Stimulated activated CD8-positive, alpha-beta memory T cell treated with anti-CD3 and anti-CD28 coated beads, Interleukin-7, amount 100 ng/mL, for 48 hours (primary cell): ENCODE measurements at regions not wholly inside any gene's neighbourhood (a gene's known extent, or its start where the extent isn't known, plus 50 kb on each side); places are given as distances from the start of the nearest gene placed in this dataset.

ENCODE experiments used
- DNase-seq, 2 donors: peaks; one replicate each; pipeline ENCODE4 v3.0.0-alpha.2; 2020; ENCODE audit warnings: low read depth in 1 of 2; ENCODE audit errors: extremely low read depth in 1 of 2

DNA sequence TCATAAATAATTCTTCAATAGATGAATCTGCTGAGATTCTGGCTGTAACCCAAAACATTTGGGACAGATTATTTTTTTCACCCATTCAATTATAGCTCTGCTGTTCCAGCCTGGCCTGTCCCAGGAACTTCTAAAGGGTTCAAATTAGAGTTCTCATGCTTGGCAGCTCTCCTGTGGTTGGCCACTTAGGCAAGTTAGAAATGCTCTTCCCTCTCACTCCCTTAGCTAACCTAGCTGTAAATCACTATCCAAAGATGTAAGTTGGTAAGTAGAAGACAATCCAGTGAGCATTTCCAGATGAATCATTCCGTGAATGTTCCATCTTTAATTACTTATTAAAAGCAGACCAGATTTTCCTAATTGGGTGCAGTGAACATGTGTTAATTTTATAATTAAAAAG, 760.4 kb upstream of the TBX3 start:
- no peak for DNase-seq

- DNase-seq, result no peak
These were observed 759.5 kb upstream of the TBX3 start for GRCh38 chr12:115443351-115443938.

DNA sequence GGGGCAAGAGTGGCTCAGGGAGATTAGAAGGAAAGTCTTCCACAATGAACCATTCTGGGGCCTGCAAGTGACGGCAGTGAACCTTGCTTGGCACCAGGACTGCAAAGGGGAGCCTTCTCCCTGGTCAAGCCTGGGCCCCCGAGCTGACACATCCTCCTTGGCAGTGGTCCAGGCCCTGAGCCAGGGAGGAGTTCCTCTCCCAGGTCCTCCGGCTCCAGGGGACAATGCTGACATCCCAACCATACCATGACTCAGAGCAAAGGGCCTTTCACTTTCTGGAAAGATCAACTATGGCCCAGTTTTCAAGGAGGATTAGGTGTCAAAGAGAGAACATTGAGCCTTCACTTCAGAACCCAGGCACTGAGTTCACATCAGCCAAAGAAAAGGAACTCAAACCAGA, 756.5 kb upstream of the TBX3 start:
- DNase-seq, result no peak

- DNase-seq, result no peak
These were observed 755.1 kb upstream of the TBX3 start for GRCh38 chr12:115439008-115439601.

DNA sequence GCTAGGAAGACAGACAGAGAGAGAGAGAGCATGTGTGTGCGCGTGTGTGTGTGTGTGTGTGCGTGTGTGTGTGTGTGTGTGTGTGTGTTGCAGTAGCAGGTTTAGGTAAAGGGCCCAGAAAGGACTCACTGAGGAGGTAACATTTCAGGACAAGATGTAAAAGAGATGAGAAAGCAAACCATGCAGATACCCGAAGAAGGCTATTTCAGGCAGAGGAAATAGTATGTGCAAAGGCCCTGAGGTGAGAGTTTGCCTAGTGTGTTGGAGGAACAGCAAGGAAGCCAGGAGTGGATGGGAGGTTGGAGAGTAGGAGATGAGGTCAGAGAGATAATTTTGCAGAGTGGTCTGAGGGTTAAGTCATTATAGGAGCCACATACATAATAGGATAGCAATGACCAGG, 754.3 kb upstream of the TBX3 start:
- no peak for DNase-seq

DNA sequence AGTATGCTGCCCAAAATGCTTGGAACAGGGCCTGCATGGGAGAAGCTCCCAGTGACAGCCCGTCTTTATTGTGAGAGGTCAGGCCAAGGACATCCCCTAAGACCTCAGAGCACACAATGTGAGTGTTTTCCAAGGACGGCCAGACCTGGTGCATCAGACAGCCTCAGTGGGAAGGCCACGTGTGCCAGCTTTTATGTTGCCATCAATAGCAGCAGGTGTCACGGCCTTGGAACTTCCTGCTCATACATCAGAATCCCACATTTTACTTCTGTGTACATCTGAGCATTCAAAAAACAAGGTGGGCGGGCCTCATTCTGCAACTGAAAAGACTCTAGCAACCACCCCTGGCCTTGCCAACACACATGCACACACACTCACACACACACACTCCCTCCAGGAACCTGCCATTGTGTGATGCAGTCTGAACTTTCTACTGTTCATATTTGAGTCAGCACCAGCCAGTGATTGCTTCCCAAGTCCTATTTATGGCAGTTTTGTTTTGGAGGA, 753.1 kb upstream of the TBX3 start:
- no peak for DNase-seq

- DNase-seq, result no peak
These were observed 749.1 kb upstream of the TBX3 start for GRCh38 chr12:115433014-115433634.

GRCh38 chr12:115430636-115431035, 746.7 kb upstream of the TBX3 start:
- DNase-seq, result no peak

DNA sequence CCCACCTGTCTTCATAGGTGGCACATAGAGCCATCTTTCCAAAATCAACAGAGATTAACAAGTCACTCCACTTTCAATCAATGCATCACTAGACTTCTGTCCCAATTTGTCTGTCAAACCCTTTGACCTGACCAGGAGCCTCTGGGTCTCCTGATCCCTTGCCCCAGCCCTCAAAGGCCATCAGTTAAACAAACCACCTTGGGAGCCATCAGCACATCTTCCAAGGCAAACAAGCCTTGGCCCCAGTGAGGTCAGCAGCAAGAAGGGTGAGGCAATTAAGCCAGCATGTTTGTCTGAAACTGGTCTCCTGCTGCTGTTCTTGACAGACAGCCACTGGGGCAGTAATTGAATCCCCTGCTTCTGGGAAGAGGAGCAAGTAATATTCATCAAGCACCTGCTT, 742.8 kb upstream of the TBX3 start:
- DNase-seq, result no peak

DNA sequence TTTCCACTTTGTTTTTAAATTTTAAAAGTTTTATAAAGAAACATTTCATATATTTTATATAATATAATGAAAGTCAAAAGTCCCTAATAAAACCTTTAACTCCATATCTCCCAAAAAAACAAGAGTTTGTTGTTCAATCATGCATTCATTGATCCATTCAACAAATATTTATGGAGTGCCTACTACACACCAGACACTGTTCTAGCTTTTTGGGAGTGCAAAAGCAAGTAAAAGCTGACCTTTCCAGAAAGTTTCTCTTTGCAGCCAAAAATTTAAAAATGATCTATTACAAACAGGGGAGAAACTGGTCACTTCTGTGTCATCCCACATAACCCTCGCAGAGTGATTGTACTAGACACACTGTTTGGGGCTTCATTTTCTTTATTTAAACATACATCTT, 740.0 kb upstream of the TBX3 start:
- no peak for DNase-seq

DNA sequence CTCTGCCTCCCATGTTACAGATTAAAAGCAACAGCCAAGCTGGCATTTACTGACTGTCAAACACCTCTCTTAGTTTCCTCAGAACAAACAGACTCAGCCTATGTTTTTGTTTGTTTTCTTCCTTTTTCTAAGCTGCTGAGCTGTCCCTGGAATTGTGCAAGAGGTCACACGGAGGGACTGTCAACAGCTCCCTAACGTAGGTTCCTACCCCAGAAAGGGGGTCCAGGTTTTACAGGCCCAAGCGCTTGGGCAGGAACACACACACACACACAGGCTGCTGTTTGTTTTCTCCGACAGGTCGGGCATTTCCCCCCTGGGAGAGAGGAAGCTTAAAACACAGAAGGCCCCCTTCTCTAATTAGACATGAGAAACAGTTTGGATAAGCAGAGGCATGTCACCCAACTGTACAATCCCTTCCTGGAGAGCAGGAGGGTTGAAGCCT, 739.6 kb upstream of the TBX3 start:
- DNase-seq, result no peak

GRCh38 chr12:115422845-115423545, 739.0 kb upstream of the TBX3 start:
- no peak for DNase-seq

DNA sequence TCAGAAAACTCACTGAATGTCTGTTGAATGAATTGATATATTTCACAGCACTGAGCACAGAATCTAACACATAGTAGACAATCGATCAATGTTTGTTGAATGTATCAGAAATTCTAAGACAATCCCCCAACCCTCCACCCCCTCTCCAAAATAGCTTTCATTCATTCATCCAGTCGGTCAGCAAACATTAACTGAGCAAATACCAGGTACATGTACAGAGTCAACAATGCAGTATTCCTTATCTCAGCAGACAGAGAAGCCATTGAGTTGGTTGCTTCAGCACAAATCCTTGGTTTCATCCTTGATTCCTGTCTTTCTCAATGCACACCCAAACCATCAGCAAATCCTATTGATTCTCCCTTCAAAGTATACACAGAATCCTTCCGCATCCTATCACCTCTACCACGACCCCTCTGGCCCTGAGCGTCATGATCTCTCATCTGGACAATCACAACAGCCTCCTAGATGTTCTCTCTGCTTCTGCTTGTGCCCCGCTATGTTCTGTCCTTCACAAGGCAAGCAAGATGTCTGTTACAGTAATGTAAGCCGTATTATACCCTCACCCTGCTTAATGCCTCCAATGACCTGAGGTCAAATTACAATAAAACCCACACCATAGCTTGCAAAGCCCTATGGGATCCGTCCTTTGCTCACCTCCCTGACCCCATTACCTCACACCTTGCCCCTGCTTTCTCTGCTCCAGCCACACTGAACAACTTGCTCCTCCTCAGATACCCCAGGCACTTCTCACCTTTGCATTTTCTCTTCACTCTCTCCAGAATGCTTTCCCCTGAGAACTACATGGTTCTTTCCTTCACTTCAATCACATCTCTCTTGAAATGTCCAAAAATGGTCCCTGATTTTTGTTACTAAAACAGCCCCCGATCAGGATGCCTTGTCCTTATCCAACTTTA, 738.1 kb upstream of the TBX3 start:
- DNase-seq, result no peak

DNA sequence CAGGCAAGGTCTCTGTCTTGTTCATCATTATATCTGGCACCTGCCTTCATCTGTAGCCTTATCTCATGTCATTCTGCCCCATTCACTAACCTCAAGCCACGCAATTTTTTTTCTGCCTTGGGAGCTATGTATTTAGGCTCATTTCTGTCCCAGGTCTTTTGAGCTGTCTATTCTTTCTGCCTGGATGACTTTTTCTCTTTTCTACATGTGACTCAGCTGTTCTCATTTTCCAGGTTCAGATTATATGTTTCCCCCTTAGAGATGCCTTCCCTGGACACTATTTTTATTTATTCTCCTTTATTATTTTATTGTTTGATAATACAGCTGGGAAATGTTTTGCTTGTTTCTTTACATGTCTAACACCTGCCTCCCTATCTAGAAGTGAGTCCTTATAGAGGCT, 737.4 kb upstream of the TBX3 start:
- no peak for DNase-seq

DNA sequence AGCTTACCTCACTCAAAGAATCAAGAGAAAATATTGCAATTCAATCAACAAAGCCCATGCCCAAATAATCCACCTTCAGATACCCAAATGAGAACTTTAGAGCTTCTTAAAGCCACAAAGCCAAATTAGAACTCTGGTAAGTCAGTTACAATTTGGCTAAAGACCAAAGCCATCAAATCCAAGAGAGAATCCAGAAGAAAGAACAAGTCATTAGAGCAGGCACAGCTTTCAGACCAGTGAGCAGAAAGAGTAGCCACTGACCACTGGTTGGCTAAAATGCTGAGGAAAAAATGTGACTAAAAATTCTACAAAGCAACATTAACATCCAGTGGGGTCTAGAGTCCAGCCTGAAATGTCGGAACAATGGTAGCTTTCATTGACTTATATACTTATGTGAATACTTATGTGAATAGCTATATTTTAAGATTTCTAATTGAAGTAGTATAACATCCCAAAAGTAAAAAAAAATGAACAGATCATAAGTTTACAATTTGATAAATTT, 735.2 kb upstream of the TBX3 start:
- no peak for DNase-seq

DNA sequence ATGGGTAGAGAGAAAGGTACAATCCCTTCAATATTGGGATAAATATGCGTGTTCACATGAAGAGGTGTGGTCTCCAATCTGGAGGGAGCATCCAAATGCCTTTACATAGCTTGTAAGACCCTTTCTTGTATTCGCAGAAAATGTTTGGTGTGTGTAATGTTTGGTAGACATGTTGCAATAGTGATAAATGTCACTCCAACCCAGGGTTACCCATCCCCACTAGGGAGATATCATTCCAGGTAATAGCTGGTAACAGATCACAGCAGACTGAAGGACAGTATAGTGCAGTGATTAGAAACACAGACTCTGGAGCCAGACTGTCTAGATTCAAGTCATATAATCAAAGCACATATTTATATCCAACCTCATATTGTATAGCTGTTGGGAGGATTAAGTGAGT, 733.6 kb upstream of the TBX3 start:
- DNase-seq, result no peak

GRCh38 chr12:115416869-115417268, 732.9 kb upstream of the TBX3 start:
- DNase-seq, result no peak

- DNase-seq, result no peak
These were observed 729.7 kb upstream of the TBX3 start for GRCh38 chr12:115413626-115414025.

DNA sequence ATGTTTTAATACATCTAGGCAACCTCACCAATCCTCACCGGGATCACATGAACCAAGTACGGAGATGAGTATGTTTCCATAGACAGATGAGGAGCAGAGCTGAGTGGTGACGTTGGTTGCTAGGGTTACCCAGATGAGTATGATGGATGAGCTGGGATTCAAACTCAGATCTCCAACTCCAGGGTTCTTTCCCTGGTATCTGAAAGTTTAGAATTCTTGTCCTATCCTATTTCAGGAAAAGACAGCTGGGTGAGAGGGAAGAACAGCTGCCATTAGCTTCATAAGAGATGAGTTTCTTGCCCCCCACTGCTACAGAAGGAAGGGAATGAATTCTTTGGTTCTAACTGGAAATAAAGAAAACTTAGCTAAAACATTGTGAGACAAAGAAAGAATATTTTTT, 728.9 kb upstream of the TBX3 start:
- DNase-seq, result no peak

GRCh38 chr12:115411121-115411520, 727.1 kb upstream of the TBX3 start:
- DNase-seq, result no peak

GRCh38 chr12:115408642-115409041, 724.7 kb upstream of the TBX3 start:
- no peak for DNase-seq
